ENCODE measurements at regions not wholly inside any gene's neighbourhood (a gene's known extent, or its start where the extent isn't known, plus 50 kb on each side); places are given as distances from the start of the nearest gene placed in this dataset.

- no peak for TF ChIP-seq FOXP2 (optimal IDR thresholded peaks at IDR 0.05; ENCODE audit: borderline replicate concordance, extremely low read depth, extremely low read length, insufficient read depth)
- TF ChIP-seq REST (IDR thresholded peaks at IDR 0.05; ENCODE audit: insufficient read depth in 1 of 2, low read depth in 2 of 2, low read length in 2 of 2): no peak
- TF ChIP-seq POLR2AphosphoS5 (IDR thresholded peaks at IDR 0.05; ENCODE audit: low read depth, low read length): no peak
- TF ChIP-seq TAF1 (IDR thresholded peaks at IDR 0.05; ENCODE audit: borderline replicate concordance, insufficient read depth, low read length): no peak
- no peak for TF ChIP-seq SIN3A (IDR thresholded peaks at IDR 0.05; ENCODE audit: borderline replicate concordance, insufficient read depth, low read length)
These were observed 327.5 kb upstream of the DIO3 start for GRCh38 chr14:101233808-101234207.

Data from PFSK-1 (cell line).